T-helper 1 cell treated with Interleukin-12 subunit alpha and Interleukin-12 subunit beta and Interleukin-4 antibody, amounts not matched to agents 30 μg/mL and 1 μg/mL, for 36 hours (primary cell): ENCODE measurements at regions not wholly inside any gene's neighbourhood (a gene's known extent, or its start where the extent isn't known, plus 50 kb on each side); places are given as distances from the start of the nearest gene placed in this dataset.

Source experiments
- H3K27ac Mint-ChIP-seq: one replicate; pipeline ENCODE4 v1.8.0; 2021; ENCODE audit warnings: mild to moderate bottlenecking, mixed read lengths
- H3K27me3 Mint-ChIP-seq: one replicate; pipeline ENCODE4 v1.8.0; 2021; ENCODE audit warnings: low read depth, mixed read lengths
- H3K36me3 Mint-ChIP-seq: one replicate; pipeline ENCODE4 v1.8.0; 2021; ENCODE audit warnings: low read depth, mixed read lengths
- H3K4me1 Mint-ChIP-seq: one replicate; pipeline ENCODE4 v1.8.0; 2021; ENCODE audit warnings: low read depth, mixed read lengths
- H3K4me3 Mint-ChIP-seq: one replicate; pipeline ENCODE4 v1.8.0; 2021; ENCODE audit warnings: mild to moderate bottlenecking, moderate library complexity, mixed read lengths
- H3K9me3 Mint-ChIP-seq: one replicate; pipeline ENCODE4 v1.8.0; 2021; ENCODE audit warnings: mixed read lengths

DNA sequence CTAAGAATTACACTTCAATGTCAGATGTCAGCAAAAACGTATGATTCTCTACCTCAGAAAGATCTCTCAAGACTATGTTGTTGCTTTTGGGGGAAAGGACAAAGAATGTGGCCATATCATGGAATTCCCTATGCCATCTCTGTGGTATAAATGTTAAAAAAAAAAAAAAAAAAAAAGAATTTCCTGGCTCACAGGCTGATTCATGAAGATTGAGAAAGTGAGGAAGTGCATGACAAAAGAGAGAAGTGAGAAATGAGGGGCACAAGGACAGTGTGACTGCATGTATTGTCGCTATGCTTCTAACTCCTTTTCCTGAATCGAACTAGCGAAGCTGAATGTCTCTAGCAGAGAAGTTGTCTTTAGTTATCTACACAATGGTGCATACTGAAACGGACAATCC, 80.6 kb upstream of the CARD18 start:
- Mint-ChIP-seq H3K27me3 (no peaks in the 10 kb centered on the region), H3K4me3 (no peak overlapping the region), H3K27ac (no peak overlapping the region), H3K4me1 (no peaks in the 10 kb centered on the region), H3K9me3 (no peaks in the 10 kb centered on the region), H3K36me3 (no peaks in the 10 kb centered on the region)

DNA sequence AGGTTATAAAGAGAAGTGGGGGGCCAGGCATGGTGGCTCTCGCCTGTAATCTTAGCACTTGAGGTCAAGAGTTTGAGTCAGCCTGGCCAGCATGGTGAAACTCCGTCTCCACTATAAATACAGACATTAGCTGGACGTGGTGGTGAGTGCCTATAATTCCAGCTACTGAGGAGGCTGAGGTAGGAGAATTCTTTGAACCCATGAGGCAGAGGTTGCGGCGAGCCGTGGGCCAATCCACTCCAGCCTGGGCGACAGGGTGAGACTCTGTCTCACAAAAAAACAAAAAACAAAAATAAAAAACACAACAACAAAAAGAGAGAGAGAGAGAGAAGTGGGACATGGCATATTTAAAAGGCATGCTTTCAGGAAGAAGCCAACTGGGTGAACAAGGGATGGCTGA, 80.1 kb upstream of the CARD18 start:
- H3K4me3 Mint-ChIP-seq: no peak overlapping the region
- no peaks in the 10 kb centered on the region for H3K9me3 Mint-ChIP-seq
- no peak overlapping the region for H3K27ac Mint-ChIP-seq
- H3K27me3 Mint-ChIP-seq: no peaks in the 10 kb centered on the region
- no peaks in the 10 kb centered on the region for H3K36me3 Mint-ChIP-seq
- H3K4me1 Mint-ChIP-seq: no peaks in the 10 kb centered on the region

DNA sequence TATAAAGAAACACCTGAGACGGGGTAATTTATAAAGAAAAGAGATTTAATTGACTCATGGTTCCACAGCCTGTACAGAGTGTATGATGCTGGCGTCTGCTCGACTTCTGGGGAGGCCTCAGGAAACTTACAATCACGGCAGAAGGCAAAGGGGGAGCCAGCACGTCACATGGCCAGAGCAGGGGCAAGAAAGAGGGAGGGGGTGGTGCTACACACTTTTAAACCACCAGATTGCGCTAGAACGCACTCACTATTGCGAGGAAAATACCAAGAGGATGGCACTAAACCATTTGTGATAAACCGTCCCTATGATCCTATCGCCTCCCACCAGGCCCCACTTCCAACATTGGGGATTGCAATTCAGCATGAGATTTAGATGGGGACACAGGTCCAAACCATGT, 79.7 kb upstream of the CARD18 start:
- H3K4me3 Mint-ChIP-seq: no peak overlapping the region
- H3K9me3 Mint-ChIP-seq: no peaks in the 10 kb centered on the region
- no peaks in the 10 kb centered on the region for H3K36me3 Mint-ChIP-seq
- no peak overlapping the region for H3K27ac Mint-ChIP-seq
- no peaks in the 10 kb centered on the region for H3K27me3 Mint-ChIP-seq
- H3K4me1 Mint-ChIP-seq: no peaks in the 10 kb centered on the region

DNA sequence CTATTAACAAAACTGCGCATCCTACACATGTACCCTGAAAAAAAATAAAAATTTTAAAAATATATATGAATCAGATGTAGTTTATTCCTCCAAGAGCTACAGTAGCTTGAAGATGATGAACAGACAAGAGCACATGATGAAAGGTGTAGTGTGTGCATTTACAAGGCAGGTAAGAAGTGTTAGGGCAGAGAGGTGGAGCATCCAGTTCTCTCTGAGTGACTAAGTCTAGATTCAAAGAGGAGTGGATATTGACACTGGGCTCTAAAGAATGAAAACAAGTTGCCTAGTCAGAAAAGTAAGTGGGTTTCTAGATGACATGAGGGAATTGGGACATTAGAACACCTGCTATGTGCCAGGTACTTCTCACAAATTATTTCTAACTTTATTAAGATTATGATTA, 76.0 kb upstream of the CARD18 start:
- Mint-ChIP-seq H3K36me3 (no peaks in the 10 kb centered on the region), H3K9me3 (no peaks in the 10 kb centered on the region), H3K27me3 (peaks cover 6% of the 10 kb centered on the region), H3K4me1 (no peaks in the 10 kb centered on the region), H3K4me3 (no peak overlapping the region), H3K27ac (no peak overlapping the region)

DNA sequence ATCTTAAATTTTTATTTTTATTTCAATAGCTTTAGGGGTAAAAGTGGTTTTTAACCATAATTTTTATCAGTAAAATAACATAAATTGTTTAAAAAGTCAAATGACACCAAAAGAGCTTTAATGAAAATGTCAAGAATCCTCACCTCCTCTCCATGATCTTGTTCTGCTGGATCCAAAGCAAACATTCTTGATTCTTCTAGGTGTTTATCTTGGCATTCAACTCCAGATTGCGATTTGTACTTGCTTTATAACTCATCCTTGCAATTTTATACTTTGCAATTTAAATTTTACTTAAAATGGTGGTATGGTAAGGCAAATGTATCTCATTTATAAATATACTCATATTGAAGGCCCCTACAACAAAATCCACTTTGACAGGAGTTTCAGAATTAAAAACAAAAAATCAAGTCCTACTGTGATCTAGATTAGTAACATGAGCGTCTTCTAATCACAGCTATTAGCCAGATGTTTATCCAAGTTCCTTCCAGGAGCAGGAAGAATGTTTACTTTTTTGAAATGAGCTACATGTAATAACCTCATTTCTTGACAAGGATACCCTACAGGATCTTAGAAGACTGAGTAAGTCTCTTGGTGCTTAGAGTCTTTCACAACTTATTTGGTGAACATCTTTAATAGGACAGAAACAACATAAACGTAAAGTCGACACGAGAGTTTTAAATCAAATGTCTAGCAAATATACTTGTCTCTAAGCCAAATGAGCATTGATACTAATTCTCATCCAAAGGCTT, 72.4 kb upstream of the CARD18 start:
- Mint-ChIP-seq H3K9me3 (no peaks in the 10 kb centered on the region), H3K4me3 (no peak overlapping the region), H3K4me1 (no peaks in the 10 kb centered on the region), H3K27ac (no peak overlapping the region), H3K27me3 (peaks cover 6% of the 10 kb centered on the region), H3K36me3 (no peaks in the 10 kb centered on the region)

DNA sequence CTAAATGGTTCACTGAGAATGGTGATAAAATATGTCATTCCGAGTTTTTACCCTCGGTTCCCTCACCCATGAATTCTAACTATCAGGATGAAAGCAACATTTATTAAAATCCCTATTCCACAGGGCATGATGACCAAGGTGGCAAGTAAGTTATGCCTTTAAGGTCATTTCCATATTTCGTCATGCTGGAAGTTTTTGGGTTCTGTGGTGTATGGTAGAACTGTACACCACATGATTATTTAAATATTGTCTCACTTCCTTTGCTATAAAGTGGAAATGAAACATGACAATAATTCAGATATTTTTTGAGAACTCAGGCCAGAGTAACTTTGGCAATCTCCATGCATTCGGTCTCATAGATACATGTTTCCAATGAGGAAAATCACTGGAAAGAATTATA, 68.5 kb upstream of the CARD18 start:
- Mint-ChIP-seq H3K4me1 (peaks cover 5% of the 10 kb centered on the region), H3K4me3 (no peak overlapping the region), H3K36me3 (no peaks in the 10 kb centered on the region), H3K27me3 (peaks cover 6% of the 10 kb centered on the region), H3K27ac (no peak overlapping the region), H3K9me3 (no peaks in the 10 kb centered on the region)

DNA sequence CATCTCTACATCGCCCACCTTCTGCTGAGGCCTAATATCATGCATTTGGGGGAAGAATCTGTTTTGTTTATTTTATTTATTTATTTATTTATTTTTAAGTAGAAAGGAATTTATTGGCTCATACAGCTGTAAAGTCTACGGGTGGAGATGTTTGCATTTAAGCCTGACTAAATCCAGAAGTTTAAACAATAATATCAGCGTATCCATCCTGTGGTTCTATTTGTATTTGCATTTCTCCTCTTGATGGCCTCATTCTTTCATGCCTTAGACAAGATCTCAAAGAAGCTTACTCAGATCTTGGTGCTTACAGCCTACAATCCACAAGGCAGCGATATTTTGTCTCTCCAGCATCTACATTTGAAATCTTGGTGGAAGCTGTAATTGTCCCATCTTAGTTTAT, 67.1 kb upstream of the CARD18 start:
- Mint-ChIP-seq H3K36me3 (no peaks in the 10 kb centered on the region), H3K4me1 (peaks cover 13% of the 10 kb centered on the region), H3K4me3 (no peak overlapping the region), H3K27me3 (no peaks in the 10 kb centered on the region), H3K27ac (no peak overlapping the region), H3K9me3 (no peaks in the 10 kb centered on the region)

DNA sequence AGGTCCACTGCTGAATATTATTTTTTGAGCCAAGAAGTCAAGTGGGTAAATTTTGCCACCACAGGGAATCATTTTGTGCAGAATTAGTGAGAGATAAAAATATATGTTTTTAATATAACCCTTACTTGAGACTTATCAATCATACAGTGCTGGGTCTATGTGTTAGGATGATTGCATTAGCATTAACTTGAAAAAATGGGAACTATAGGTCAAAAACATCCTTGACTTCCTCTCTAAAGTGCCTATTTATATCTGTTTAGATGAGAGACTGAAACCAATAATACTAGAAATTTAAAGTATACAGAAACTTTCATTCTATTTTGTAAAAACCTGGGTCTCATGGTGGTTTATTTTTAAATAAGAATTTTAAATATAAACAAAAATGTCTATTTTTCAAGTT, 65.1 kb upstream of the CARD18 start:
- Mint-ChIP-seq H3K9me3 (no peaks in the 10 kb centered on the region), H3K27me3 (no peaks in the 10 kb centered on the region), H3K27ac (no peak overlapping the region), H3K4me3 (no peak overlapping the region), H3K36me3 (no peaks in the 10 kb centered on the region), H3K4me1 (peaks cover 13% of the 10 kb centered on the region)

DNA sequence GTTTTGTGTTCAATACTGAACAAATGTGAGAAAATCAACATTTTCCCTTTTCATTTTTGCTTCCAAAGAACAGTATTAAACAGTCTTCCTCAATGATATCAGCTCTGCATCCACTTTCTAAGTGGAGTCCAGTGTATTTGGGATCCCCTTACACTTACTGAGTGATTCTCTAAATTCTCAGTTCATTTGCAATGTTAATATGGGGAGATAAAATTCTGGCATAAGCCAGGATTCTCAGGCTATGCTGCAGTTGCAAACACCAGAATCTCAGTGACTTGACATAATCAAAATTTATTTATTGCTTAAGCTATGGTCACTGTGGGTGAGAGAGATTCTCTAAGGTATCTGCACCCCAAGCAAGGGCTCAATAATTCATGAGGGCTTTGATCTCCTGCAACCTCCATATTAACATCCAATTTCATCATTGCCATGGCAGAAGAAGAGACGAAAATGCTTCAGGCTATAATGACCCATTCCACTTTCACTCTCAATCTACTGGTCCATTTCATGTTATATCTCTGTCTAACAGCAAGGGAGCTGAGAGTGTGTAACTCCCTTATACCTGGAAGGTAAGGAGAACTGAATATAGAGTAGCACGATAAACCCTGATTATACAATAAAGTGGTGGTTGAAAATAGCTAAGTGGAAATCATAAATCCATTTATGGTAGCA, 64.1 kb upstream of the CARD18 start:
- no peak overlapping the region for H3K4me3 Mint-ChIP-seq
- no peak overlapping the region for H3K27ac Mint-ChIP-seq
- H3K36me3 Mint-ChIP-seq: no peaks in the 10 kb centered on the region
- no peaks in the 10 kb centered on the region for H3K27me3 Mint-ChIP-seq
- no peaks in the 10 kb centered on the region for H3K9me3 Mint-ChIP-seq
- H3K4me1 Mint-ChIP-seq: peaks cover 13% of the 10 kb centered on the region

DNA sequence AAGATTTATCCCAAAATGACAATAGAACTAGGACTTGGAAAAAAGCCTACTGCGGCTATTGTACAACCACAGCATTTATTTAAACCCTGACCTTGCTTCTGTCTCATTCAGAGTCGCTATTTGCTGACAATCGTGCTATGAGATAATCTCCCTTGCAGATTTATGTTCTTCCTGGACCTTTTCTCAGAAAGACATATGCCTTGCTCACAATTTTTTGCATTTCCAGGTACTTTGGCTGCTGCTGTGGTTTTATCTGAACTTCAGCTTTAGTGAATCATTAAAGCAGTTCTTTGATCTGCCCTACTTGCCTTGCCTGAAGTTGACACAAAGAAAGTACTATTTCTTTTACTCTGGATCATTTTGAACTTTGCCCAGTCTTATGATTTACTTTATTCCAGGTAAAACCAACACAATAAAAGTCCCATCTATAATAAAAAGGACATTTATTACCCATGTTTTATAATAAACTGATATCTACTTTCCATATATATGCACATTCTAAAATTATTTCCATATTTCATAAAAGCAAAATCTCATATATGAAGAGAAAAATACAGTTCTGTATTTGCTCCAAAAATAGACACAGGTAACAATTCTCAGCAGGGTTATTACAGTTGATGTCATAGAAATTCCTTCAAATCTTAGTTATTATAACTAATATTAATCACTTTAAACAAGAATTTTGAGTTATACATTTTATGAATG, 63.4 kb upstream of the CARD18 start:
- peak overlapping the region; percentile 23 for H3K4me3 Mint-ChIP-seq
- H3K27ac Mint-ChIP-seq: no peak overlapping the region
- peaks cover 13% of the 10 kb centered on the region for H3K4me1 Mint-ChIP-seq
- no peaks in the 10 kb centered on the region for H3K9me3 Mint-ChIP-seq
- H3K27me3 Mint-ChIP-seq: no peaks in the 10 kb centered on the region
- H3K36me3 Mint-ChIP-seq: no peaks in the 10 kb centered on the region

DNA sequence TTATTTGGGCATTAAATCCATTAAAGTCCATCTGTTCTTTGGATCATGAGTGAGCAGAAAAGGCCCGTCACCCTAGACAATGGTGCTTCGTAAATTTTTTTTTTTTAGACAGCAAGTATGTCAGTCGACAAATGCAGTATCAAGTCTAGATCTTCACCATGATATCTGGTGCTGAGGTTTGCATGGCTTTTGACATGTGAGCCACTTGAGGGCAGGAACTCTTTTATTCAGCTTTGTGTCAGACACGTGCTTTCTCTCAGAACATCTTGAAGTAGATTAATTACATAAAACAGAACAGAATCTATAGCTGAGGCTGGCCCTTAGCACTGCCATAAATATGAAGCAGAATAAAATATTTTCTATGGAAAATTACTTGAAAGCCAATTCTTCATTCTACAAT, 62.9 kb upstream of the CARD18 start:
- Mint-ChIP-seq H3K27ac (no peak overlapping the region), H3K4me3 (peak overlapping the region; percentile 23), H3K27me3 (no peaks in the 10 kb centered on the region), H3K36me3 (no peaks in the 10 kb centered on the region), H3K4me1 (peaks cover 13% of the 10 kb centered on the region), H3K9me3 (no peaks in the 10 kb centered on the region)

DNA sequence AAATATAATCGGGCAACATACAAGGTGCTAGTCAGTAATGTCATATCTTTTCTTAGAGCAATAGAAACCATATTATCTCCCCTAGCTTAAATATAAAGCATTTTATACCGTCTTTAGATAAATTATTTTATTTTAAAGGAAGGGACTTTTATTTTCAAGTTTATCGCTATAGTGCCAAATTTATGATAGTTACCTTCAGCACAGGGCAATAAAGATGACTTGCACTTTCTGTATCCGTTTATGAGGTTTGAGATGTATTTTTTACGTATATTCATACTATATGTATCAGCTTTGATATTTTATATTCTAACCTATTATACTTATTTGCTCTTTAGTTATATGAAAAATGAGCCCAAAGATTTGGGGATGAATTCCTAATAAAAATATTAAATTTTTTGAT, 61.6 kb upstream of the CARD18 start:
- H3K9me3 Mint-ChIP-seq: no peaks in the 10 kb centered on the region
- H3K4me1 Mint-ChIP-seq: peaks cover 13% of the 10 kb centered on the region
- no peaks in the 10 kb centered on the region for H3K36me3 Mint-ChIP-seq
- no peak overlapping the region for H3K4me3 Mint-ChIP-seq
- no peaks in the 10 kb centered on the region for H3K27me3 Mint-ChIP-seq
- no peak overlapping the region for H3K27ac Mint-ChIP-seq

DNA sequence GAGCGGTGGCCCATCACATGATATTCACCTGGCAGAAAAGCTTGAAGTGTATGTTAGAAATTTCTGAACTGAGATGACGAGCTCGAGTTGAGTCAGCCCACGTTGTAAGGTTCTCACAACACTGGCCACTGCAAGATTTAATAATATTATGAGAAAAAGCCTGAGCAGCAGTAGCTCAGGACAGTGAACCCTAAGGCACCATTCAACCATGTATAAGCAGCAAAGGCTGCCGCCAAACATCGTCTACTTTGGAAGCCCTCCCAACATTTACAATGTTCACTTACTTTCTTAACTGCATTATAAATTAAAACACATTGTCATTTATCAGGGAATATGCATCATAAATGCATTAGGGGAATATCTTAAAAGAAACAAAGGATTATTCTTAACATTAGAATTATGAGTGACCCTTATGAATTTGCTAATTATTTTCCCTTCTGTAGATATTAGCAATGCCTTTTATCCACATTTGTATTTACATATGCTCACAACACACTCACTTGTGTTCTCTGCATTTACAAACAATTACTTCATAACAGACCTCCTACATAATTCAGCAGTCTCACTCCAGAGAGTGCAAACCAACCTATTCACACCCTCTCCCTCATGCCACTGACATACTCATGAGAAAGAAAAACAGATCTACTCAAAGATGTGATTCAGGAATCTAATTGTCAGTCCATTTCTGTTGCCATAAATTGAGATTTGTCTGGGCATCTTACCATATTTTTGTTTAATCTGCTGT, 57.7 kb upstream of the CARD18 start:
- no peak overlapping the region for H3K27ac Mint-ChIP-seq
- H3K4me3 Mint-ChIP-seq: no peak overlapping the region
- H3K27me3 Mint-ChIP-seq: peaks cover 5% of the 10 kb centered on the region
- H3K4me1 Mint-ChIP-seq: peaks cover under 1% of the 10 kb centered on the region
- H3K36me3 Mint-ChIP-seq: no peaks in the 10 kb centered on the region
- H3K9me3 Mint-ChIP-seq: no peaks in the 10 kb centered on the region

DNA sequence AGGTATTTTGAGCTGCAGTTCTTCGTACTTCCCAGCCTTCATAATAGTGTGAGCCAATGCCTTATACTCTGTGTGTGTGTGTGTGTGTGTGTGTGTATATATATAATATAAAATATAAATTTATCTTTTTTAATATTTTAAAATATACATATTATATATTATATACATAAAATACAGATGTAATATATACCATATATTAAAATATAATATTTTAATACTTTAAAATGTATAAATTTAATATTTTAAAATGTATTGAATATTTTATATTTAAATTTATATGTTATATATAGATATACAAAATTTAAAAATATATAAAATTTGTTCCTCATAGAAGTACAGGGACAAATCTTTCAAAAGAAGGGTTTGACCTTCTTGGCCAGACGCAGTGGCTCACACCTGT, 53.7 kb upstream of the CARD18 start:
- Mint-ChIP-seq H3K36me3 (no peaks in the 10 kb centered on the region), H3K4me3 (no peak overlapping the region), H3K4me1 (no peaks in the 10 kb centered on the region), H3K27ac (no peak overlapping the region), H3K27me3 (peaks cover 17% of the 10 kb centered on the region), H3K9me3 (no peaks in the 10 kb centered on the region)
